NCI-H2171 treated with DMSO at 0.1 percent for 48 hours (cell line): ENCODE measurements at regions not wholly inside any gene's neighbourhood (a gene's known extent, or its start where the extent isn't known, plus 50 kb on each side); places are given as distances from the start of the nearest gene placed in this dataset.

Experiments used
- DNase-seq: peaks from one replicate; lab custom pipeline; 2025; lab: John Stamatoyannopoulos, UW

GRCh38 chr12:19572920-19573558 is 133.7 kb downstream of the AEBP2 start:
- DNase-seq: peak; percentile 58

GRCh38 chr12:19573866-19574265 is 134.6 kb downstream of the AEBP2 start:
- no peak for DNase-seq

- DNase-seq: no peak
These were observed 135.3 kb downstream of the AEBP2 start for GRCh38 chr12:19574601-19575000.

GRCh38 chr12:19575337-19576243 is 136.3 kb downstream of the AEBP2 start:
- peak; percentile 64 for DNase-seq

- no peak for DNase-seq
These were observed 137.4 kb downstream of the AEBP2 start for GRCh38 chr12:19576506-19577280.

- no peak for DNase-seq
These were observed 137.9 kb downstream of the AEBP2 start for GRCh38 chr12:19577281-19577530.

- no peak for DNase-seq
These were observed 145.4 kb downstream of the AEBP2 start for GRCh38 chr12:19584732-19585131.

- DNase-seq: no peak
These were observed 149.7 kb downstream of the AEBP2 start for GRCh38 chr12:19588951-19589350.

- no peak for DNase-seq
These were observed 152.7 kb downstream of the AEBP2 start for GRCh38 chr12:19591951-19592350.

GRCh38 chr12:19596434-19597166 is 157.3 kb downstream of the AEBP2 start:
- DNase-seq: no peak

GRCh38 chr12:19597167-19598026 is 158.1 kb downstream of the AEBP2 start:
- no peak for DNase-seq

- no peak for DNase-seq
These were observed 166.4 kb downstream of the AEBP2 start for GRCh38 chr12:19605720-19606119.

GRCh38 chr12:19608039-19608438 is 168.7 kb downstream of the AEBP2 start:
- no peak for DNase-seq

GRCh38 chr12:19613051-19613535 is 173.8 kb downstream of the AEBP2 start:
- no peak for DNase-seq

GRCh38 chr12:19614601-19615383 is 175.5 kb downstream of the AEBP2 start:
- no peak for DNase-seq

- no peak for DNase-seq
These were observed 176.1 kb downstream of the AEBP2 start for GRCh38 chr12:19615384-19615725.

GRCh38 chr12:19616781-19617180 is 177.5 kb downstream of the AEBP2 start:
- DNase-seq: no peak

- no peak for DNase-seq
These were observed 180.9 kb downstream of the AEBP2 start for GRCh38 chr12:19620222-19620621.

- no peak for DNase-seq
These were observed 184.6 kb downstream of the AEBP2 start for GRCh38 chr12:19623751-19624399.

- no peak for DNase-seq
These were observed 185.2 kb downstream of the AEBP2 start for GRCh38 chr12:19624491-19624890.
